GM12878 (cell line): ENCODE measurements at regions not wholly inside any gene's neighbourhood (a gene's known extent, or its start where the extent isn't known, plus 50 kb on each side); places are given as distances from the start of the nearest gene placed in this dataset.

Experiments used
- ATAC-seq: fragments of 200-7000 bp; cut with Tn5 transposase; 3 replicates; pipeline ENCODE4 v1.9.1; 2020; ENCODE audit warnings: mild to moderate bottlenecking, moderate library complexity
- BruUV-seq: library from RNA; stranded (reverse); fragments of 400-500 nt; replicated peaks from 2 replicates; lab custom pipeline; 2021; lab: Mats Ljungman, UMichigan
- CTCF ChIA-PET: fragments of 300-600 bp; sonication (Branson Sonifier 250); formaldehyde crosslinking; extraction: SDS; loops from one replicate; lab custom pipeline; 2021; ENCODE audit warnings: inconsistent platforms; lab: Yijun Ruan, JAX
- POLR2A ChIA-PET: fragments of 350-600 bp; formaldehyde crosslinking; extraction: SDS; loops from one replicate; lab custom pipeline; 2021; ENCODE audit warnings: inconsistent platforms; lab: Charles Lee
- RAD21 ChIA-PET: fragments of 300-600 bp; sonication (Branson Sonifier 250); formaldehyde crosslinking; loops from one replicate; lab custom pipeline; 2023; ENCODE audit warnings: antibody characterized with exemption; ENCODE audit not compliant: unreplicated experiment; lab: Charles Lee
- SMC1A ChIA-PET: fragments of 300-600 bp; sonication (Branson Sonifier 250); formaldehyde crosslinking; loops from one replicate; lab custom pipeline; 2023; ENCODE audit not compliant: unreplicated experiment, uncharacterized antibody; lab: Charles Lee
- DNase-seq: peaks from one replicate; pipeline ENCODE4 v3.0.0-alpha.2; 2011; ENCODE audit warnings: low read depth, low spot score
- FAIRE-seq: peaks from 3 replicates; lab custom pipeline; 2011; peaks lifted over from hg19 to GRCh38; lab: Jason Lieb, UNC
- H2AFZ ChIP-seq: 2 replicates; pipeline ENCODE4 v1.6.0; 2011; ENCODE audit warnings: low read depth, low read length, control low read depth; ENCODE audit not compliant: control insufficient read depth
- H3K27ac ChIP-seq: 2 replicates; pipeline ENCODE4 v1.5.1; 2011; ENCODE audit warnings: control low read depth; ENCODE audit not compliant: control insufficient read depth, insufficient read depth
- H3K27me3 ChIP-seq, 2 experiments: replicated peaks in 1 of 2; 2 replicates each; pipeline versions ENCODE4 v1.6.0 to v1.6.1; 2011; ENCODE audit warnings: low read length in 1 of 2; ENCODE audit not compliant: control insufficient read depth in 2 of 2, insufficient read depth in 2 of 2
- H3K36me3 ChIP-seq, 2 experiments: 2 replicates each; pipeline ENCODE4 v1.5.1; 2011; ENCODE audit warnings: low read length in 1 of 2; ENCODE audit not compliant: control insufficient read depth in 2 of 2, insufficient read depth in 2 of 2
- H3K4me1 ChIP-seq: 2 replicates; pipeline ENCODE4 v1.6.1; 2011; ENCODE audit warnings: mild to moderate bottlenecking, low read length, moderate library complexity, mixed read lengths; ENCODE audit not compliant: control insufficient read depth, insufficient read depth
- H3K4me2 ChIP-seq: 2 replicates; pipeline ENCODE4 v1.6.0; 2011; ENCODE audit warnings: control low read depth; ENCODE audit not compliant: control insufficient read depth, insufficient read depth
- H3K4me3 ChIP-seq: fragments of 200-600 bp; sonication (generic); 2 replicates; pipeline ENCODE4 v1.5.1; 2016
- H3K79me2 ChIP-seq: 2 replicates; pipeline ENCODE4 v1.6.0; 2011; ENCODE audit warnings: low read length; ENCODE audit not compliant: control insufficient read depth, insufficient read depth
- H3K9ac ChIP-seq: 2 replicates; pipeline ENCODE4 v1.8.0; 2011; ENCODE audit warnings: low read length, control low read depth, mixed read lengths; ENCODE audit not compliant: control insufficient read depth, insufficient read depth
- H3K9me3 ChIP-seq: replicated peaks from 3 replicates; pipeline ENCODE4 v1.5.1; 2011; ENCODE audit warnings: mild to moderate bottlenecking, low read length; ENCODE audit not compliant: control insufficient read depth, insufficient read depth
- H4K20me1 ChIP-seq: 2 replicates; pipeline ENCODE4 v1.6.0; 2011; ENCODE audit not compliant: control insufficient read depth, insufficient read depth
- RUNX3 ChIP-seq: IDR thresholded peaks from 2 replicates; pipeline ENCODE4 v1.6.1; 2012; ENCODE audit warnings: low read length, inconsistent platforms
- ZNF592 ChIP-seq: fragments of 450-650 bp; IDR thresholded peaks from 2 replicates; pipeline ENCODE4 v1.6.1; 2017; ENCODE audit warnings: mild to moderate bottlenecking, moderate library complexity
- WGBS: methylation state at CpG from one replicate; pipeline ENCODE4 v1.1.6; 2016; ENCODE audit warnings: low lambda C conversion rate; ENCODE audit not compliant: insufficient replicate concordance, insufficient coverage; ENCODE audit errors: missing lambda C conversion rate; 5-methylcytosine and 5-hydroxymethylcytosine counted together
- in situ Hi-C: fragments of 300-500 bp; cut with MboI; formaldehyde crosslinking; loops from 9 replicates; pipeline ENCODE4 v1.14.3; 2018; ENCODE audit warnings: mixed read lengths
- intact Hi-C: fragments of 100-400 bp; cut with micrococcal nuclease; formaldehyde crosslinking; loops from one replicate; pipeline ENCODE4 v1.14.2; 2022; ENCODE audit not compliant: unreplicated experiment

GRCh38 chr15:81060907-81061306, 60.2 kb downstream of the TLNRD1 start:
- Histone ChIP-seq H3K79me2 (no peaks in the 10 kb centered on the region), H3K36me3 (no peaks in the 10 kb centered on the region), H3K9me3 (no peaks in the 10 kb centered on the region), H3K4me2 (no peak overlapping the region), H3K27me3 (no peaks in the 10 kb centered on the region), H4K20me1 (no peaks in the 10 kb centered on the region), H2AFZ (no peak overlapping the region), H3K27ac (no peak overlapping the region), H3K9ac (no peak overlapping the region), H3K4me3 (no peak overlapping the region), H3K4me1 (peaks cover 16% of the 10 kb centered on the region)
- BruUV-seq, result no TSS peak
- DNase-seq, result no peak
- in situ Hi-C loops, result no loop called here
- no peak for ATAC-seq
- TF ChIP-seq RUNX3, result 0 out of 2 replicates have a peak, but pooled peaks have one; percentile 9
- no peak for TF ChIP-seq ZNF592
- ChIA-PET RAD21 (no interaction called here), POLR2A (no interaction called here), SMC1A (interaction anchor here (1.0 kb wide), 1 partner anchor 205 kb away, joined by 3 read pairs; no protein-coding TSS in a partner anchor), CTCF (no interaction called here)
- 0% methylated on average over 2 of the region's 2 CpGs for WGBS
- intact Hi-C loops, result no loop called here
- FAIRE-seq, result no peak
